ENCODE measurements at regions not wholly inside any gene's neighbourhood (a gene's known extent, or its start where the extent isn't known, plus 50 kb on each side); places are given as distances from the start of the nearest gene placed in this dataset.

- TF ChIP-seq CTCF (IDR thresholded peaks at IDR 0.05) (no peak), POLR2A (IDR thresholded peaks at IDR 0.05) (no peak)
Measured at GRCh38 chr9:36742264-36742663, 169.6 kb downstream of the MELK start.

Data from adrenal gland (tissue), 5 donors.